ENCODE measurements at regions not wholly inside any gene's neighbourhood (a gene's known extent, or its start where the extent isn't known, plus 50 kb on each side); places are given as distances from the start of the nearest gene placed in this dataset.

GRCh38 chr5:159536646-159537045 is 206.4 kb upstream of the IL12B start:
- no peak for TF ChIP-seq ZFX (IDR thresholded peaks at IDR 0.05; ENCODE audit: borderline replicate concordance)
- no peak for TF ChIP-seq CTCF (IDR thresholded peaks at IDR 0.05)

GRCh38 chr5:159539678-159540077 is 209.4 kb upstream of the IL12B start:
- no peak overlapping the region for H3K27ac ChIP-seq
- TF ChIP-seq CTCF (IDR thresholded peaks at IDR 0.05): no peak

More at GRCh38 chr5:159536646-159537045, 206.4 kb upstream of the IL12B start:
- H3K27ac ChIP-seq: no peak overlapping the region

- TF ChIP-seq CTCF (IDR thresholded peaks at IDR 0.05): no peak
- TF ChIP-seq ZFX (IDR thresholded peaks at IDR 0.05; ENCODE audit: borderline replicate concordance): no peak
- no peak overlapping the region for H3K27ac ChIP-seq
Observed at GRCh38 chr5:159543326-159543725, 213.0 kb upstream of the IL12B start.

- TF ChIP-seq ZFX (IDR thresholded peaks at IDR 0.05; ENCODE audit: borderline replicate concordance): no peak
- no peak for TF ChIP-seq CTCF (IDR thresholded peaks at IDR 0.05)
Observed at GRCh38 chr5:159545156-159545555, 214.9 kb upstream of the IL12B start.

GRCh38 chr5:159547466-159548195 is 217.3 kb upstream of the IL12B start:
- TF ChIP-seq CTCF (IDR thresholded peaks at IDR 0.05) (no peak), ZFX (IDR thresholded peaks at IDR 0.05; ENCODE audit: borderline replicate concordance) (no peak)
- no peak overlapping the region for H3K27ac ChIP-seq

More at GRCh38 chr5:159545156-159545555, 214.9 kb upstream of the IL12B start:
- no peak overlapping the region for H3K27ac ChIP-seq

- H3K27ac ChIP-seq: no peak overlapping the region
- no peak for TF ChIP-seq CTCF (IDR thresholded peaks at IDR 0.05)
- no peak for TF ChIP-seq ZFX (IDR thresholded peaks at IDR 0.05; ENCODE audit: borderline replicate concordance)
Observed at GRCh38 chr5:159548517-159548916, 218.2 kb upstream of the IL12B start.

- H3K27ac ChIP-seq: no peak overlapping the region
- TF ChIP-seq ZFX (IDR thresholded peaks at IDR 0.05; ENCODE audit: borderline replicate concordance) (no peak), CTCF (IDR thresholded peaks at IDR 0.05) (no peak)
Observed at GRCh38 chr5:159549046-159549445, 218.8 kb upstream of the IL12B start.
